Hematopoietic multipotent progenitor cell (in vitro differentiated cells): ENCODE measurements at regions not wholly inside any gene's neighbourhood (a gene's known extent, or its start where the extent isn't known, plus 50 kb on each side); places are given as distances from the start of the nearest gene placed in this dataset.
"Not testable (repeated sequence)": the region's sequence is repeated elsewhere in the genome, so short reads cannot be mapped to it uniquely, and the experiment has no call there.

ENCODE experiments used
- DNase-seq, 3 donors: peaks; one replicate each; pipeline ENCODE4 v3.0.0-alpha.2; 2011 to 2015; ENCODE audit warnings: low read depth in 2 of 3, low spot score in 2 of 3

DNA sequence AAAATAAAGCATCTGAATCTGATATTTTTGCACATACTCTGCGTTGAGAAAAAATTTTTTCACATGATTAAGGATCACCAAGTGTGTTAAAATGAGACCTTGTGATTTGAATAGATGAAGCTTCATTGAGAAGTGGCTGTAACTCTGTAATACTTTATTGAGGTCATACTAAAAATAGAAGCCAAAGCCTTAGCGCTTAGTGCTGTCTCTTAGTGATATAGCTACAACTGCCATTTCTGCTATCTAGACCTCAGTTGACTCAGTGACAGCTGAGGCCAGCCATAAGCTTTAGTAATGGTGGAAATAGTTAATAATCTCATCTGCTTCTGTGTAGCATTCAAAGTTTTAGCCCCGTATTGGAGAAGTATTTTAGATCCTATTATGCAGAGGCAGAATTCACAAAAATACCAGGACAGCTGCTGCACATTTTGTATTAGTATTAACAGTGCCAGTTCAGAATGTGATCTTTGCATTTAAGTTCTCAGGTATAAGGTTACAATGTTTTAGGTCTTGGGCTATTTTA is 107.4 kb upstream of the SGCD start:
- no peak for DNase-seq

DNA sequence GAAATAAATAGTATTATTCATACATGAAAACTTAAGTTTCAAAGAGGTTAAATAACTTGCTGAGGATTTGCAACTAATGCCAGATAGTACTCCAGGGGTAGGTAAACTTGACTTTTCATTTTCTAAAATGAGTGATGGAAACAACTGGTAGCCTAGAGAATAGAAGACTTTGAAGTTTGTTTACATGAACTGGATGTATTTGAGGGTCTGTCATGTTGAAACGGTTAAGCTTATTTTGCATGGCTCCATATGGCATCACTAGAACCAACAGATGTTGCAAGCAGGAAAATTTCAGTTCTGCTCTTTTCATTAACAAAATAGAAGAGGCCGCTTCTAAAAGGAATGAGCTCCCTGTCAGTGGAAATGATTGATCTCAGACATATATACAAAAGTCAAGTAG is 105.1 kb upstream of the SGCD start:
- no peak for DNase-seq

DNA sequence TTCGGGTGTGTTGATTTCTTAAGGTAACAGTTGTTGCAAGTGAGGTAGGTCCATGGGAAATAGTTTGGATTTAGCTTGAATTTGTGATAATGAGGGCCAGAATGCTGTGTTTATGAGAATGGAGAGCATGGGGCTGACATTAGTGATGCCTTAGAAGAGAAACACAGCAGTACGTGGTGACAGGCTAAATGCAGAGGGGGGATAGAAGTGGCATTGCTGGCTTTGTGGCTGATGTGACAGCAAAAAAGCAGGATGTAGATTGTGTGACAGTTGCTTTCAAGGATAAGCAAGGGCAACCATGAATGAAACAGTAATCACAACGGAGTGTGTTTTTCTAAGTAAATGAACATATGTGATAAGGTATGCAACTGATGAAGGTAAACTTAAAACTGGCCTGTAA is 103.4 kb upstream of the SGCD start:
- no peak for DNase-seq

DNA sequence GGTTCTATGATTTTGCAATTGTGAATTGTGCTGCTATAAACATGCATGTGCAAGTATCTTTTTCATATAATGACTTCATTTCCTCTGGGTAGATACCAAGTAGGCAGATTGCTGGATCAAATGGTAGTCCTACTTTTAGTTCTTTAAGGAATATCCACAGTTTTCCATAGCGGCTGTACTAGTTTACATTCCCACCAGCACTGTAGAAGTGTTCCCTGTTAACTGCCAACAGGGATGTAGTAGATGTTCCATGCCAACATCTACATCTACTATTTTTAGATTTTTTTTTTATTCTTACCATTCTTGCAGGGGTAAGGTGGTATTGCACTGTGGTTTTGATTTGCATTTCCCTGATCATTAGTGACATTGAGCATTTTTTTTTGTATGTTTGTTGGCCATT is 100.5 kb upstream of the SGCD start:
- not testable (repeated sequence) for DNase-seq

DNA sequence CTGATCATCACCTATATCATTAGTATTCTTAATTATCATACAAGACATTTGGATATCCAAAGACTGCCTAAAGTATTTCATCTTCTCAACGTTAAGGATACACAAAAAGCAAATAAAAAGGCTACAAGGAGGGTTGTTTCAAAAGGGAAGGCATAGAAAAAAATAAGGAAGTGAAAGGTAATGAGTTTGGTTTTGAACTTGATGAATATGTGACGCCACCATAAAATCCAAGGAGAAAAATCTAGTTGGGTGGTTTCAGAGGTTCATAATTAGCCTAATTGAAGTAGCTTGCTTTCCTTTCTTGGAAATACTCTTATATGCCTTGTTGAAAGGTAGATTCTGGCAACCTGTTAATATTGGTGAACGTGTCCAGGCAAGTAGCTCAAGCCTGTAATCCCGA is 96.1 kb upstream of the SGCD start:
- no peak for DNase-seq

DNA sequence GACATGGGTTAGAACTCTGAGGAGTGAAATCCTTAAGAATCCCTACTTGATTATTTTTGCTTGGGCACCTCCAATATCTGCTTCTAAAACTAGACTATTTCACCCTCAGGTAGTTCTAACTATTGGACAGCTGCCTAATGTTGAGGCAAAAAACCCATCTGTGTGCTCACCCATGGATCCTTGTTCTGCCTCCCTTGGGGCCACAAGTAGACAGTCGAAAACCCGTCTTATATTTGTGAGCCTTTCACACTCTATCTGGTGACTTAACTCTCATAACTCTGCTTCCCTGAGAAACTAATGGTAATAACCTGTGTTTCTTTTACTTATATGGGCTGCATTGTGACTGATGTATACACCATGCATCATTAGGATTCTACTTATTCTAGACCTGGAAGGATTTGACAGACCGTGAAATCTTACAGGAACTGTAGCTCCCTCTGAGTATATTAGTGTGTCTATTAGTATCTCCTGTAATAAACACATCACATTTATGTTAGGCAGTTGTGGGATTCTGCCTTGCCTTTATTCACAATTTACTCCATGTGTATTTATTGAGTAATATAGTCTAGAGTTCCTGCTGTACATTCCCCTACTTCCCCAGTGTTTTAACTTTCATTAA is 94.6 kb upstream of the SGCD start:
- no peak for DNase-seq

DNA sequence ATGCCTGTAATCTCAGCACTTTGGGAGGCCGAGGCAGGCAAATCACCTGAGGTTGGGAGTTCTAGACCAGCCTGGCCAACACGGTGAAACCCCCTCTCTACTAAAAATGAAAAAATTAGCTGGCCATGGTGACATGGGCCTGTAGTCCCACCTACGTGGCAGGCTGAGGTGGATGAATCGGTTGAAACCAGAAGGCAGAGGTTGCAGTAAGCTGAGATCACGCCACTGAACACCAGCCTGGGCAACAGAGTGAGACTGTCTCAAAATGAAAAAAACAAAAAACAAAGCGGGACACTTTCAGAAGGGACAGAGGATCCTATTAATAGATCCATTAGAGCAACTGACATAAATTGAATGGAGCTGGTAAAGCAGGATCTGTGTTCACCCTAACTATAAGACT is 89.6 kb upstream of the SGCD start:
- no peak for DNase-seq

DNA sequence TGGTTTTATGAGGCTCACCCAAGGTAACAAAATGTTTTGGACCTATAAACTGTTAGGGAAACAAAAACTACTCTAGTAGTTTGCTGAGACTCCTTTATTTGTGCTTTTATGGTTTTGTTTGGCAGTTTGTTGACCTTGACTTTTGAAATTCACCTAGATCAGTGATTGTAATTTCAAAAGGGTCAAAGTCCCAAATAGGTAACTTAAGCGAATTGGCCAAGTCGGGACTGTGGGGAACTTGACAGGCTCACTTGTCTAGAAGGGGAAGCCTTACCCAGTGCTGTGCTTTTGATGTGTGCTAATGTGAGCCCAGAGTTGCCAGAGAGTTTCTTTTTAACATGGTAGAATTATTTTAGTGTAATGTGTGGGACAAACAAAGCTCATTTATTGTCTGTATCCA is 87.2 kb upstream of the SGCD start:
- DNase-seq = no peak

DNA sequence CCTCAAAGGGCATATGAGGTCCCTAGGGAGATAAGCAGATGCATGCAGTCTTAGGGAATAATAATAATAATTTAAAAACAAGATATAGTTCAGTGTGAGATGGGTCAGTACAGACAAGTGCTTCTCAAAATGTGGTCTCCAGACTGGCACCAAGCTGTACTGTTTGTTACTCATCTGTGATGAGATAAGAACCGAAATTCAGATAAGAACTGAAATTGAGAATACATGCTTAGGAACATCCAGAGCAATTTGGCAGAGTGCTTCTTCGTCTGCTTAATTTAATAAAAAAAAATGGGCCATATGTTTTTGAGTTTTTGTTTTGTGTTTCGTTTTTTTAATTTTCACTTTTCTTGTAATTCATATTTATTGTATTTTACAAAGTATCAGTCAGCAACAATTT is 86.5 kb upstream of the SGCD start:
- no peak for DNase-seq

DNA sequence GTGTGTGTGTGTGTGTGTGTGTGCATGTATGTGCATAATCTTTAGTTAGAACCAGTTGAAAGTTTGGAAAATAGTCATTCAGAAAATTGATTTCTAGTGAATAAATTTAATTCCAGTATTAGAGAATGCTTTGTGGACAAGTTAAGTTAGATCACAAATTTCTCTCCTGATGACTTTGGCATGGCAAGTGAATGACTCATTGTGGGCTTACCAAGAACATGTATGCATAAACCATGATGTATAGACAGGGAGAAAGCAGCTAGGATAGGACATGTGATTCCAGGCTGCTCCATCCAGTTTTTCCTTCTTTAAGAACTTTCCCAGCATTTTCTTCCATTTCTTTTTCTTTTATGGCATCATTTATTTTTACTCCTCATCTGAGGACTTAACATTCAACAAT is 85.7 kb upstream of the SGCD start:
- DNase-seq = no peak

DNA sequence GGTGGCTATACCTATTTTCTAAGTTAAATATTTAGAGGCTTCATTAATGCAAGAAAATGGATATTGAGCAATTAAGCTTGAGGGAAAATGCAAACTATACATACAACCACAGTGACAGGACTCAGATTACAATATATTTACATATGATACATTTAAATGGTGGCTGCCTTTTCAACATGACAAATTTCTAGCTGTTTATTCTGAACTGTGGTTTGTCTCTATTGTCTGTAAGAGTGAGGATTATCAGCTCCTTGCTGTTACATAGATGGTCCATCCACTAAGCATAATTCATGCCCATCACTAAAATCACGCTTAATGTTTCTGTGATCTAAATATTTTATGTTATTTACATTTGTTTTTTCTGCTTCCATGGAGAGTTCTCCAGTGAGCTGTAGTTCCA is 81.1 kb upstream of the SGCD start:
- no peak for DNase-seq

DNA sequence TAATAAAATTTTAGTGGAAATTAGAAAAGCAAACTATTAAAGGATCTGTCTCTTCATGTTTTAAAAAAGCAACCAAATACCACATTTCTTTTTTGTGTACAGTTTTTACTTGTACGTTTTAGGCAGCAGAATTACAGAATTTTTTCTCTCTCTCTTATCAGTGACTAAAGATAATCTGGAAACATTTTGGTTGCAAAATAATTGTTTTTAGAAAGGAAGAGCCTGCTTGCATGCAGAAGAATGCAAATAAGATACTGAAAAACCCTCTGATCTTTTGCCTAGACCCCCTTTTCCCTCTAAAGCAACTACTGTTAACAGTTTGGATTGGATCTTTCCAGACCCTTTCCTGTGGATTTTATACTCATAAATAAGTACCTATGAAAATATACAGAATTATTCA is 75.9 kb upstream of the SGCD start:
- DNase-seq = no peak

DNA sequence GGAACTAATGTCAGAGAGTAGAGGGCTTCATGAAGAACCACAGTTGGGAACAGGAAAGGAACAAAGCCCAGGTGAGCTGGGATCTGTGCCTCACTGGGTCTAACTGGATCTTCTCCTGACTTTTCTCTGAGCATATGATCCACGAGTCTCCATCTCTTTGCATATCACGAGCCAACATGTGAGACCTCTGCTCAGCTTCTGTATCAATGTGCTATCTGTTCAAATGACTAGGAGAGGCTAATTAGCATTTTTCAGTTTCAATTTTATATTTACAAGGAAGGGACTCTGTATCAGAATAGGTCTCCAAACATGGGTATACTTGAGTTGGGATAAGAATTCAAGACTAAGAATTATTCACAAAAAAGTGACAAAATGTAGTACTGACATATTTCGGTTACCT is 73.8 kb upstream of the SGCD start:
- no peak for DNase-seq

DNA sequence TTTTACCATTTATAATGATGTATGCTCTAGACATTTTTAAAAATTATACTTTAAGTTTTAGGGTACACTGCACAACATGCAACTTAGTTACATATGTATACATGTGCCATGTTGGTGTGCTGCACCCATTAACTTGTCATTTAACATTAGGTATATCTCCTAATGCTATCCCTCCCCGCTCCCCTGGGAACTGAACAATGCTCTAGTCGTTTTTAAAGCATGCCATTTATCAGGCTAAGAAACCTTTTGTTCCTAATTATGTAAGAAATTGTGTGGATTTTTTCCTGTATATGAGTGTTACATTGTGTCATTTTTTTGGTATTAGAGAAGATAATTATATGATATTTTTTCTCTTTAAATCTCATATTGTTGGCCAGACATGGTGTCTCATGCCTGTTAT is 72.8 kb upstream of the SGCD start:
- no peak for DNase-seq

DNA sequence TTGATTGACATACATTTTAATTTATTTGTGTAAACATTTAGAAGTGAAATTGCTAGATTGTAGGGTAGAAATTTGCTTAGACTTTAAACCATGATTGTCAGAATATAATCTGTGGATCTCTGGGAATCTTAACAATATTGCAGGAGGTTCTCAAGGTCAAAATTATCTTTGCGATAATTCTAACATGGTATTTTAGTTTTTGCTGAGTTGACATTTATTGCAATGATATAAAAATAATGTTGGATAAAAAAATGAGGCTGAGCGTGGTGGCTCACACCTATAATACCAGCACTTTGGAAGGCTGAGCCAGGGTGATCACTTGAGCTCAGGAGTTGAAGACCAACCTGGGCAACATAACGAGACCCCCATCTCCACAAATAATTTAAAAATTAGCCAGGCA is 70.3 kb upstream of the SGCD start:
- no peak for DNase-seq

DNA sequence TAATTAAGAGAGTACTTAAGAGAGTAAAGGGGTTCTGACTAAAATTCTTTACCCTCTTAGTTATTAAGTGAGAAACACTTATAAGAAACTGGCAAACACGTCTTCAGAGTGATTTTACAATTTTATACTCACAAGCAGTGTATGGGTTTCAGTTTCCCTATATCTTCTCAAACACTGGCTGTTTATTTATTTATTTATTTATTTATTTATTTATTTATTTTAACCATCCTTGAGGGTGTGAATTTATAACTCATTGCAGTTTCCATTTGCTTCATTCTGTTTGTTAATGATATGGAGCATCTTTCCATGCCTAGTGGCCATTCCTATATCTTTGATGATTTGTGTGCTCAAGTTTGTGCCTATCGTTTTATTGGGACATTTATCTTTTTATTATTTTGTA is 68.0 kb upstream of the SGCD start:
- no peak for DNase-seq

DNA sequence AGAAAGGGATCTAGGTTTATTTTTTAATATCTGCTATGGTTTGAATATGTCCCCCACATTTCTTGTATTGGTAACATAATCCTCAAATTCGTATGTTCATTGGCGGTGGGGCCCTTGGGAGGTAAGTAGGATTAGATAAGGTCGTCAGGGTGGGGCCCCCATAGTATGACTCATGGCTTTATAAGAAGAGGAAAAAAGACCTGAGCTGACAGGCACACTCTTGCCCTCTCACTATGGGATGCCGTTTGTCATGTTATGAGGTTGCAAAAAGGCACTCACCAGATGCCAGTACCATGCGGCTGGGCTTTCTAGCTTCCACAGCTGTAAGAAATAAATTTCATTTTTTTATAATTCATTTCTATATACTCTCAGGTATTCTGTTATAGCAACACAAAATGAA is 67.3 kb upstream of the SGCD start:
- DNase-seq = no peak

DNA sequence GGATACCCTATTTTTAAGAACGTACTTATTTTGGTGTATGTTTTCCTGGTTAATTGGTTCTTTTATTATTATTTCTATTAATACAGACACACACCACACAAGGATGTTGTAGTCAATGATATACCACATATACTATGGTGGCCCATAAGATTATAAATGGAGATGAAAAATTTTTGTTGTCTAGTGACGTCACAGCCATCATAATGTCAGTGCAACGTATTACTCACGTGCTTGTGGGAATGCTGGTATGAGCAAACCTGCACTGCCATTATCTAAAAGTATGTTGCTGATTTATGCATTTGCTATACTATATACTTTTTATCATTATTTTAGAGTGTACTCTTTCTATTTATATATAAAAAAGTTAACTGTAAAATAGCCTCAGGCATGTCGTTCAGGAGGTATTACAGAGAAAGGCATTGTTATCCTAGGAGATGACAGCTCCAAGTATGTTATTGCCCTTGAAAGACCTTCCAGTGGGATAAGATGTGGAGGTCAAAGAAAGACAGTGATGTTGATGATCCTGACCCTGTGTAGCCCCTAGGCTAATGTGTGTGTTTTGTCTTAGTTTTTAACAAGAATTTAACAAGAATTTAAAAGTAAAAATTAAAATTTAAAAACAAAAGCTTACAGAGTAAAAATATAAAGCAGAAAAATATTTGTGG is 65.6 kb upstream of the SGCD start:
- no peak for DNase-seq

DNA sequence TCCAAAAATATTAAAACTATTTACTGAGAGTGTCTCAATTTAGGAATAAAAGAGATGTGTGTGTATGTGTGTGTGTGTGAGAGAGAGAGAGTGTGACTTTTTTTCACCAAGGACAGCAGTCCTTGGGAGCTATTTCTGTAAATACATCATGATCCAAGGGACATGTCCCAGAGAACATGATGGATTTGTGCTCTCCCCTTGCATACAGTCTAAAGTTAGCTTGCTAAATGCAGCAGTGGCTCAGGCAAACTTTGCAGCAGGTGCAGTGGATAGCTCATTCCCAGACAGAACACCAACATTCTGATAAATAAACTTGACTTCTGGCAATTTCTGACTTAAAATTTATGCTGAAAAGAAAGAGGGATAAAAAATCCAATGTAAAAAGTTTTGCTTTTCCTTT is 55.4 kb upstream of the SGCD start:
- no peak for DNase-seq

DNA sequence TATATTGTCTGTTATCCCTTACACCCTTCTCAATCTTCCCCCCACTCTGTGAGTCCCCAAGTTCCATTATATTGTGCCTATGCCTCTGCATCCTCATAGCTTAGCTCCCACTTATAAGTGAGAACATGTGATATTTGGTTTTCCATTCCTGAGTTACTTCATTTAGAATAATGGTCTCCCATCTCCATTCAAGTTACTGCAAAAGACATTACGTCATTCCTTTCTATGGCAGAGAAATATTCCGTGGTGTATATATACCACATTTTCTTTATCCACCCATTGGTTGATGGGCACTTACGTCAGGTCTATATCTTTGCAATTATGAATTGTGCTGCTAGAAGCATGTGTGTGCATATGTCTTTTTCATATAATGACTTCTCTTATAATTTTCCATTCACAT is 54.8 kb upstream of the SGCD start:
- no peak for DNase-seq

DNA sequence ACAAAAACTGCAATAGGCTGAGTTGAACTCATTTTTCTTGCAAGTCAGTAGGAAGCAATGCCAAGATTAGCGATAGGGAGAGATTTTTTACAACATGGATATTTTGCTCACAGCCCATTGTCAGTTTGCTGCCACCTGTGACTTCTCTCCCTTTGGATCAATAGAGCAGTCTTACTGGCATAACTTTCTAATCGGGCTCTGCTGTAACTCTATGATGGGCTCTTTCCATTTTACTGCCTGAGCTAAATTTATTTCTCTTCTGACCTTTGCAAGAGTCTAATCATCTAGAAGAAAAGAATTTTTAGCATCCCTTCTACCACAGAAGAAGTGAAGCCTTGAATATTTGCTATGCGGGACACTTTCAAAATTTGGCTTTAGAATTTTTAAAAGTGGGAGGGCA is 53.6 kb upstream of the SGCD start:
- no peak for DNase-seq

DNA sequence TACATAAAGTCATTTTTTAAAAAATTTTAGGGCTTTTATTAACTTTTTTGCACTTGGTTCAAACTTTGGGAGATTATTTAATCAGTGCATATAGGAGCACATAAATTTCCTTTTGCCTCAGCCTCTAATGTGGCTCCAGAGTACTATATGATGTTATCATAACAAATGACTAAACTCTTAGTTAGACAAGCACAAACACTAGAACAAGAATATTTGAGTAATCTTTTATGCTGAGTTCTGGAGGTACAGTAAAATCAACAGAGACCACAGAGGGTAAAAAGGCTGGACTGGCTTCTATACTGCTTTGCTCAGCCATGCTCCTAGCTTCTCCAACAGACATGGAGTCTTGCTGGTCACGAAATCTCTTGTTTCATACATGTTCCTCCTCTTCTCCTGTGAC is 52.5 kb upstream of the SGCD start:
- no peak for DNase-seq
